ENCODE measurements at regions not wholly inside any gene's neighbourhood (a gene's known extent, or its start where the extent isn't known, plus 50 kb on each side); places are given as distances from the start of the nearest gene placed in this dataset.

GRCh38 chr10:111956841-111957240 lies 226.7 kb downstream of the GPAM start:
- DNase-seq (ENCODE audit: low spot score) = no peak
- TF ChIP-seq, protein P1, sequence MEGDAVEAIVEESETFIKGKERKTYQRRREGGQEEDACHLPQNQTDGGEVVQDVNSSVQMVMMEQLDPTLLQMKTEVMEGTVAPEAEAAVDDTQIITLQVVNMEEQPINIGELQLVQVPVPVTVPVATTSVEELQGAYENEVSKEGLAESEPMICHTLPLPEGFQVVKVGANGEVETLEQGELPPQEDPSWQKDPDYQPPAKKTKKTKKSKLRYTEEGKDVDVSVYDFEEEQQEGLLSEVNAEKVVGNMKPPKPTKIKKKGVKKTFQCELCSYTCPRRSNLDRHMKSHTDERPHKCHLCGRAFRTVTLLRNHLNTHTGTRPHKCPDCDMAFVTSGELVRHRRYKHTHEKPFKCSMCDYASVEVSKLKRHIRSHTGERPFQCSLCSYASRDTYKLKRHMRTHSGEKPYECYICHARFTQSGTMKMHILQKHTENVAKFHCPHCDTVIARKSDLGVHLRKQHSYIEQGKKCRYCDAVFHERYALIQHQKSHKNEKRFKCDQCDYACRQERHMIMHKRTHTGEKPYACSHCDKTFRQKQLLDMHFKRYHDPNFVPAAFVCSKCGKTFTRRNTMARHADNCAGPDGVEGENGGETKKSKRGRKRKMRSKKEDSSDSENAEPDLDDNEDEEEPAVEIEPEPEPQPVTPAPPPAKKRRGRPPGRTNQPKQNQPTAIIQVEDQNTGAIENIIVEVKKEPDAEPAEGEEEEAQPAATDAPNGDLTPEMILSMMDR (IDR thresholded peaks at IDR 0.05; ENCODE audit: extremely low read depth, missing control alignments) = no peak

DNA sequence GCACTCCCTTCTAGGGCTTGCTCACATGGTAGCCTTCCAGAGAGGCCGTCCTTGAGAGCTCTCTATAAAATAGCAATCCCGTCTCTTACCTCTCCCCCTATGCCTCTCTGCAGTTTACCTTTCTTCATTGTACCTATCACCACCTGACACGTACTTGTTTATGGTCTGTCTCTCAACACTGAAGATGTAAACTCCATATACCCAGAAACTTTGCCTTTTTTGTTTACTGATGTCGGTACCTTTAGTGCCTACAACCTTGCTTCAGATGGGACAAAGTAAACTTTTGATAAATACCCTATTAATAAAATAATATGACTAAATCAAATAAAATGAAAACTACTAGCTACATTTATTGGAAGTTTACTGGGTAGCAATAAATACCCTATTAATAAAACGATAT lies 220.6 kb downstream of the GPAM start:
- TF ChIP-seq, protein P1 (IDR thresholded peaks at IDR 0.05; ENCODE audit: extremely low read depth, missing control alignments) = no peak
- DNase-seq (ENCODE audit: low spot score) = no peak

DNA sequence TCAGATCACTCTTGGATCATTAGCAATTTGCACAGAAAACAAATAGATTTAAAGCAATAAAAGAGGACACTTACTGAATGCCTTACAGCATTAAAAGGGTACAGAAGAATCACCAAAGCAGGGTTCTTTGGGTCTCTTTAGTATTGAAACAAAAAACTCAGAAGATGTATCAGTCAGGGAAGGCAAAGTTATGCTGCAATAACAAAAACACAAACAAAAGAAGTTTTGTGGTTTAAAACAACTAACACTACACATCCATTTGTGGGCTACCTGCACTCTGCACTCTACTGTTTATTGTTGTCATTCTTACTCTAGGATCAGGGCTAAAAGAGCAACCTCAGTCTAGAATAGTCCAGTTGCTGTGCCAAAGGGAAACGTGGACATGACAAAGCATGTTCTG lies 216.4 kb downstream of the GPAM start:
- DNase-seq (ENCODE audit: low spot score) = no peak
- TF ChIP-seq, protein P1 (IDR thresholded peaks at IDR 0.05; ENCODE audit: extremely low read depth, missing control alignments) = no peak

DNA sequence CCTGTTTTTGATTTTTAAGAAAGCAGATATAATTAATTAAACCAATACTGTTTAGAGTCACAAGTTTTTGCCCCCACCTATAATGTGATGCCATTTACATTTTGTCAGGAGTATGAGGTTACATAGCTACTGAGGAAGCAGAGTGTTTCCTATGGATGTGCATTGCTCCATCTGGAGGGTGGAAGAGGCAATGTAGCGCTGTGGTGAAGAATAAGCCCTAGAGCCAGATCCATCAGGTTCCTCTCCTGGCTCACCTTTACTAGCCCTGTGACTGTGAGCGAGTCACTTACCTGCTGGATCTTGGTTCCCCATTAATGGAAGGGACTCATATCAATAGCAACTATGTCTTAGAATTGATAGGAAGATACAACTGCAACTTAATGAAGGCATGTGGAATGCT lies 216.0 kb downstream of the GPAM start:
- no peak for DNase-seq (ENCODE audit: low spot score)
- TF ChIP-seq, protein P1 (IDR thresholded peaks at IDR 0.05; ENCODE audit: extremely low read depth, missing control alignments) = no peak

GRCh38 chr10:111968647-111969046 lies 214.9 kb downstream of the GPAM start:
- no peak for DNase-seq (ENCODE audit: low spot score)
- TF ChIP-seq, protein P1 (IDR thresholded peaks at IDR 0.05; ENCODE audit: extremely low read depth, missing control alignments) = no peak

GRCh38 chr10:111970111-111970510 lies 213.5 kb downstream of the GPAM start:
- TF ChIP-seq, protein P1 (IDR thresholded peaks at IDR 0.05; ENCODE audit: extremely low read depth, missing control alignments) = no peak
- DNase-seq (ENCODE audit: low spot score) = no peak

GRCh38 chr10:111972109-111972508 lies 211.5 kb downstream of the GPAM start:
- TF ChIP-seq, protein P1 (IDR thresholded peaks at IDR 0.05; ENCODE audit: extremely low read depth, missing control alignments) = no peak
- no peak for DNase-seq (ENCODE audit: low spot score)

Data from GM20000 (cell line).